GM18511 (cell line): ENCODE measurements at regions not wholly inside any gene's neighbourhood (a gene's known extent, or its start where the extent isn't known, plus 50 kb on each side); places are given as distances from the start of the nearest gene placed in this dataset.
"Not testable (repeated sequence)": the region's sequence is repeated elsewhere in the genome, so short reads cannot be mapped to it uniquely, and the experiment has no call there.

Experiments used
- ATAC-seq: cut with Tn5 transposase; IDR thresholded peaks from one replicate; pipeline ENCODE4 v1.9.1; 2021; ENCODE audit warnings: mild to moderate bottlenecking, moderate library complexity; ENCODE audit not compliant: unreplicated experiment

- no peak for ATAC-seq
Observed at GRCh38 chr5:67896311-67896929, 319.1 kb upstream of the PIK3R1 start.

- not testable (repeated sequence) for ATAC-seq
Observed at GRCh38 chr5:67889870-67890269, 325.7 kb upstream of the PIK3R1 start.

- ATAC-seq: no peak
Observed at GRCh38 chr5:67887748-67888161, 327.8 kb upstream of the PIK3R1 start.

- ATAC-seq: no peak
Observed at GRCh38 chr5:67886761-67887160, 328.8 kb upstream of the PIK3R1 start.

GRCh38 chr5:67880876-67881275 lies 334.7 kb upstream of the PIK3R1 start:
- no peak for ATAC-seq

GRCh38 chr5:67880511-67880805 lies 335.1 kb upstream of the PIK3R1 start:
- ATAC-seq: no peak

GRCh38 chr5:67879620-67880510 lies 335.7 kb upstream of the PIK3R1 start:
- no peak for ATAC-seq

GRCh38 chr5:67878933-67879332 lies 336.6 kb upstream of the PIK3R1 start:
- ATAC-seq: no peak

- no peak for ATAC-seq
Observed at GRCh38 chr5:67876371-67876770, 339.2 kb upstream of the PIK3R1 start.

- no peak for ATAC-seq
Observed at GRCh38 chr5:67875601-67876000, 340.0 kb upstream of the PIK3R1 start.

- ATAC-seq: no peak
Observed at GRCh38 chr5:67873935-67874334, 341.6 kb upstream of the PIK3R1 start.

GRCh38 chr5:67870662-67871061 lies 344.9 kb upstream of the PIK3R1 start:
- ATAC-seq: no peak

GRCh38 chr5:67864335-67864734 lies 351.2 kb upstream of the PIK3R1 start:
- not testable (repeated sequence) for ATAC-seq

- no peak for ATAC-seq
Observed at GRCh38 chr5:67858471-67859031, 357.0 kb upstream of the PIK3R1 start.

GRCh38 chr5:67857502-67857901 lies 358.1 kb upstream of the PIK3R1 start:
- ATAC-seq: no peak

GRCh38 chr5:67855523-67855922 lies 360.0 kb upstream of the PIK3R1 start:
- ATAC-seq: no peak

- not testable (repeated sequence) for ATAC-seq
Observed at GRCh38 chr5:67850906-67851305, 364.6 kb upstream of the PIK3R1 start.

- ATAC-seq: no peak
Observed at GRCh38 chr5:67844924-67845323, 370.6 kb upstream of the PIK3R1 start.

- ATAC-seq: no peak
Observed at GRCh38 chr5:67842806-67843205, 372.8 kb upstream of the PIK3R1 start.

- not testable (repeated sequence) for ATAC-seq
Observed at GRCh38 chr5:67837225-67837624, 378.3 kb upstream of the PIK3R1 start.

- not testable (repeated sequence) for ATAC-seq
Observed at GRCh38 chr5:67836496-67836895, 379.1 kb upstream of the PIK3R1 start.

- ATAC-seq: no peak
Observed at GRCh38 chr5:67831048-67831447, 384.5 kb upstream of the PIK3R1 start.
